Stimulated activated effector memory CD8-positive, alpha-beta T cell treated with anti-CD3 and anti-CD28 coated beads, Interleukin-12 subunit alpha, Interleukin-12 subunit beta, amount 100 ng/mL, for 72 hours (primary cell): ENCODE measurements at regions not wholly inside any gene's neighbourhood (a gene's known extent, or its start where the extent isn't known, plus 50 kb on each side); places are given as distances from the start of the nearest gene placed in this dataset.

Experiments
- ATAC-seq: fragments of 150-1000 bp; cut with Tn5 transposase; 2 replicates; pipeline ENCODE4 v1.10.0; 2021
- DNase-seq, 2 donors: peaks; one replicate each; pipeline ENCODE4 v3.0.0; 2021 to 2022; ENCODE audit warnings: low spot score in 2 of 2
- H3K27ac Mint-ChIP-seq: one replicate; pipeline ENCODE4 v1.8.0; 2022; ENCODE audit warnings: mild to moderate bottlenecking, mixed read lengths
- H3K36me3 Mint-ChIP-seq: one replicate; pipeline ENCODE4 v1.8.0; 2022; ENCODE audit warnings: mild to moderate bottlenecking, mixed read lengths
- H3K4me1 Mint-ChIP-seq: one replicate; pipeline ENCODE4 v1.8.0; 2022; ENCODE audit warnings: mixed read lengths
- H3K4me3 Mint-ChIP-seq: one replicate; pipeline ENCODE4 v1.8.0; 2022; ENCODE audit warnings: mild to moderate bottlenecking, mixed read lengths
- H3K9me3 Mint-ChIP-seq: one replicate; pipeline ENCODE4 v1.8.0; 2022; ENCODE audit warnings: mixed read lengths

DNA sequence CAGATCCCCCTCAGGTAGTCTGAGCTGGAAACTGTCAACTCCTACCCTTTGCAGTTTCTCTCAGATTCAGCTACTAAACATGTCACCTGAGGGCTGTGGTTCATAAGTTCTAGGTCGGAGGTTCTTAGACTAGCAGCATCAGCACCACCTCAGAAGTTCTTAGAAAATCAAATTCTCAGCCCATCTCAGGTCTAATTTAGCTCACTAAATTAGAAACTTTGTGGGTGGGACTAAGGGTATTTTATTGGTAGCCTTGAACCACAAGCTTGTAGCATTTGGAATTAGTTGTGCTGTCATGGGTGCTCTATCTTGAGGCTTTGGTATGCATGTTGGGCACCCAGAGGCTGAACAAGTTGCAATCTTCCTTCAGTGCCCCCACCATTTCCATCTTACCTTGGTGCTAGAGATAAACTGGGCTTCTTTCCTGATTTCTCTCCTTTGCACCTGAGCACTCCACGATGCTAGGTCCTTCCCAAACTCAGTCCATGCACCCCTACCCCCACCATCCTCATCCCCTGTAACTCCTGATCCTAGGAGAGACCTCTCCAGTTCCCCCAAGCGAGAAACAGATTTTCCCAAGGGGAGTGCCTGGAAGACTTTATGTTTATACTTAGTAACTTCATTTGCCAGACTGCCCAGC, 54.2 kb downstream of the S1PR1 start:
- peaks cover 12% of the 10 kb centered on the region for H3K36me3 Mint-ChIP-seq
- H3K4me1 Mint-ChIP-seq, result peaks cover 68% of the 10 kb centered on the region
- H3K27ac Mint-ChIP-seq, result peak overlapping the region; percentile 79
- peak overlapping the region; percentile 45 for H3K4me3 Mint-ChIP-seq
- no peaks in the 10 kb centered on the region for H3K9me3 Mint-ChIP-seq
- DNase-seq (no peak), ATAC-seq (peak; percentile 77)

DNA sequence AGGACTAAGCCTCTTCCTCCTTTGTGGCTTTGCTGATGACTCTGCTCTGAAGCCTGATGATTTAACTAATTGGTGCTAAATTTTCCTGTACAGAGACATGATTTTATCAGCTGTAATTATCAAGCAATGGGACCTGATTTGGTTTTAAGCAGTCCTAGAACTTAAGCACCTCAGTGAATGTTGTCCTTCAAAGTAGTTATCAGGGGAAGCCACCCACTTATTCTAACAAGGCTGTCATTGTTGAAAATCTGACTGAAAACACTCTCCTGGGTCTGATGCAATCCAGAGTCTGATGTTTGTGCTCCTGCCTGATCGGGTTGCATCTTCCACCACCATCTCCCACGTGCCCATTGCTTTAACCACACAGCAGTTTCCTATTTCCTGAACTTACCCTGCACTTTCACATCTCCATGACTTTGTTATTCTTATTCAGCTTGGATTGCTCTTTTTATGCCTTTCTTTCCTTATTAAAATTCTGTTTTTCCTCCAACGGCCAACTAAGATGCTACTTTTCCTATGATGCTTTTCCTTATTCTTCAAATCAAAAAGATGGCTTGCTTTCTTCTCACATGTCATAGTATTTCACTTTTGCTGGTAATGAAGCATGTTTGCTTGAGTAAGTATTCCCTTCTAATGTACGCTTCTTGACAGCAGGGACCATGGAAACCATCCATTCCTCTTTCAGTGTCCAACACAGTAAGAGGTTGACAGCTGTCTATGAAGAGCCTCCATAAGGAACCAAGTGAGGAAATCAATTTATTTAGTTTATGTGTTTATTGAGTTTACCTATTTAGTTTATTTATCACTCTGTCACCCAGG, 55.0 kb downstream of the S1PR1 start:
- peaks cover 65% of the 10 kb centered on the region for H3K4me1 Mint-ChIP-seq
- ATAC-seq (peak; percentile 44), DNase-seq (no peak)
- H3K36me3 Mint-ChIP-seq, result peaks cover 12% of the 10 kb centered on the region
- peak overlapping the region; percentile 79 for H3K27ac Mint-ChIP-seq
- H3K9me3 Mint-ChIP-seq, result no peaks in the 10 kb centered on the region
- H3K4me3 Mint-ChIP-seq, result peak overlapping the region; percentile 45

GRCh38 chr1:101293461-101294051, 56.7 kb downstream of the S1PR1 start:
- Mint-ChIP-seq H3K4me3 (no peak overlapping the region), H3K36me3 (peaks cover 12% of the 10 kb centered on the region), H3K4me1 (peaks cover 71% of the 10 kb centered on the region), H3K27ac (peak overlapping the region; percentile 86), H3K9me3 (no peaks in the 10 kb centered on the region)
- DNase-seq (peak; percentile 35 to 78), ATAC-seq (peak; percentile 83)

GRCh38 chr1:101295209-101295608, 58.4 kb downstream of the S1PR1 start:
- Mint-ChIP-seq H3K9me3 (no peaks in the 10 kb centered on the region), H3K4me3 (no peak overlapping the region), H3K36me3 (peaks cover 12% of the 10 kb centered on the region), H3K27ac (no peak overlapping the region), H3K4me1 (peaks cover 60% of the 10 kb centered on the region)
- DNase-seq (no peak), ATAC-seq (no peak)

DNA sequence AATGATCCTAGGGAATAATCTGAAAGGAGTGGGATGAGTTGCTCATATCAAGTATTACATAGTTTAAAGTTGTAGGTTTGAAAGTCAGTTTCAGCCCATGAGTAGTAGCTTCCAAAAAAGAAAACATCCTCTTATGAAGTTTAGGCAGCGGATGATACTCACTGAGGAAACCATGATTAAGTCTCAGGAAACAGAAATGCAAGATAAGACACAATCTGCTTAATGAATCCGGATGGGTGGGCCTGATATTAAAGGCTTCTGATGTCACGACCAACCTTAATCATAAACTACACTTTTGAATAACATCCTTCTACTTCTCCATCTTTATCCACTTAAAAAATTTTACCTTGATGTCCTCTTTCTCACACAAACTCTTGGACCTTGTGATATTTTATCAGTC, 61.8 kb downstream of the S1PR1 start:
- H3K27ac Mint-ChIP-seq, result no peak overlapping the region
- no peak for DNase-seq
- H3K4me3 Mint-ChIP-seq, result no peak overlapping the region
- peaks cover 36% of the 10 kb centered on the region for H3K4me1 Mint-ChIP-seq
- peaks cover 6% of the 10 kb centered on the region for H3K36me3 Mint-ChIP-seq
- no peaks in the 10 kb centered on the region for H3K9me3 Mint-ChIP-seq
- ATAC-seq, result no peak

- peaks cover 1% of the 10 kb centered on the region for H3K36me3 Mint-ChIP-seq
- peaks cover 32% of the 10 kb centered on the region for H3K4me1 Mint-ChIP-seq
- ATAC-seq, result no peak
- H3K4me3 Mint-ChIP-seq, result no peak overlapping the region
- no peaks in the 10 kb centered on the region for H3K9me3 Mint-ChIP-seq
- no peak for DNase-seq
- no peak overlapping the region for H3K27ac Mint-ChIP-seq
These were observed 62.3 kb downstream of the S1PR1 start for GRCh38 chr1:101299141-101299540.

GRCh38 chr1:101299710-101300109, 62.9 kb downstream of the S1PR1 start:
- H3K4me1 Mint-ChIP-seq, result peaks cover 31% of the 10 kb centered on the region

DNA sequence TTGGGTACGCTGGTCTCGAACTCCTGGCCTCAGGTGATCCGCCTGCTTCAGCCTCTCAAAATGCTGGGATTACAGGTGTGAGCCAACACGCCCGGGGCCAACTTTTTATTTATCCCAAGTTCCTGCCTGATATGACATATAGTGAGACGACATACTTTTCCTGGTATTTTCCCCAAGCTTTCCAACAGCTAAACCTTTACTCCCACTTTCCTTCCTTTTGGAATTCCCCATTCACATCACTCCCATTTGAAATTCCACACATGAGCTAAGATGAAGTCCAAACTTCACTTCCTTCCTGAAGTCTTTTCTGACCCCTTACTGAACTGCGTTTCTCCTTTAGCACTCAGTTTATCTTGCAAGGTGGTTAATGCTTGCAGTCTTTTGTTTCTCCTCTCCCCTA, 64.1 kb downstream of the S1PR1 start:
- ATAC-seq (no peak), DNase-seq (no peak)
- Mint-ChIP-seq H3K27ac (no peak overlapping the region), H3K4me1 (peaks cover 25% of the 10 kb centered on the region), H3K36me3 (no peaks in the 10 kb centered on the region), H3K4me3 (no peak overlapping the region), H3K9me3 (no peaks in the 10 kb centered on the region)

More at GRCh38 chr1:101299710-101300109, 62.9 kb downstream of the S1PR1 start:
- no peaks in the 10 kb centered on the region for H3K9me3 Mint-ChIP-seq
- no peak overlapping the region for H3K4me3 Mint-ChIP-seq
- H3K36me3 Mint-ChIP-seq, result no peaks in the 10 kb centered on the region
- ATAC-seq (no peak), DNase-seq (no peak)
- no peak overlapping the region for H3K27ac Mint-ChIP-seq

GRCh38 chr1:101301446-101302057, 64.7 kb downstream of the S1PR1 start:
- Mint-ChIP-seq H3K9me3 (no peaks in the 10 kb centered on the region), H3K36me3 (no peaks in the 10 kb centered on the region), H3K27ac (no peak overlapping the region), H3K4me3 (no peak overlapping the region), H3K4me1 (peaks cover 20% of the 10 kb centered on the region)
- no peak for DNase-seq
- ATAC-seq, result no peak

GRCh38 chr1:101302831-101303511, 66.2 kb downstream of the S1PR1 start:
- no peak overlapping the region for H3K4me3 Mint-ChIP-seq
- H3K4me1 Mint-ChIP-seq, result peaks cover 22% of the 10 kb centered on the region
- DNase-seq (no peak), ATAC-seq (no peak)
- no peak overlapping the region for H3K27ac Mint-ChIP-seq
- H3K9me3 Mint-ChIP-seq, result no peaks in the 10 kb centered on the region
- H3K36me3 Mint-ChIP-seq, result no peaks in the 10 kb centered on the region

DNA sequence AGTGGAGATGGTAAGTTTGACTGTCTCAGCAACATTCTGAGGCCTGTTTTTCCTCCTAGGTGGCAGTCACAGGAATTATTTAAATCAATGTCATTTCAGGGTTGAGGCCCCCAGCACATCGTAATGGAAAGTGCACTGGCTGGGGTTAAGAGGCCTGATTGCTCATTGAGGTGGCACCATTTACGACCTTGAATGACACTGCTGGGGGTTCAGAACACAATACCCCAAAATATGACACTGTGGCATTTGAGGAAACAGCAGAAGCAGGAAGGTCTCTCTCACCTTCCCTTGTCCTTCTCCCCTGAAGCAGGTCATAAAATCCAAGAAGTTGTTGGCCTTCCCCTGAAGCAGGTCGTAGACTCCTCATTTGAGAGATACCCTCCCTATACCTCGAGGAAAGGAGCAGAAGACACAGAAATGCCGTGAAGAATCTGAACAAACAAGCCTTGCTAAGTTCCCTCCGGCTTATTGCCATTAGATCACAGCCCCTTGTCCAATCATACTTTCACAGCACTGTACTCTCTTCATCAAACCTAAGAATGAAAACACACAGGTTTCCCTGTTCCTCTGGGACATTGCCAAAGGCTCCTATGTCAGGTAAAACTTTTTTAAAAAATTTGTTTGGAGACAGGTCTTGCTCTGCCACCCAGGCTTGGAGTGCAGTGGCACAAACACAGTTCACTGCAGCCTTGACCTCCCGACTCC, 71.3 kb downstream of the S1PR1 start:
- peak overlapping the region; percentile 81 for H3K4me3 Mint-ChIP-seq
- ATAC-seq, result no peak
- H3K4me1 Mint-ChIP-seq, result peaks cover 66% of the 10 kb centered on the region
- H3K27ac Mint-ChIP-seq, result peak overlapping the region; percentile 77
- H3K9me3 Mint-ChIP-seq, result no peaks in the 10 kb centered on the region
- no peak for DNase-seq
- H3K36me3 Mint-ChIP-seq, result no peaks in the 10 kb centered on the region

DNA sequence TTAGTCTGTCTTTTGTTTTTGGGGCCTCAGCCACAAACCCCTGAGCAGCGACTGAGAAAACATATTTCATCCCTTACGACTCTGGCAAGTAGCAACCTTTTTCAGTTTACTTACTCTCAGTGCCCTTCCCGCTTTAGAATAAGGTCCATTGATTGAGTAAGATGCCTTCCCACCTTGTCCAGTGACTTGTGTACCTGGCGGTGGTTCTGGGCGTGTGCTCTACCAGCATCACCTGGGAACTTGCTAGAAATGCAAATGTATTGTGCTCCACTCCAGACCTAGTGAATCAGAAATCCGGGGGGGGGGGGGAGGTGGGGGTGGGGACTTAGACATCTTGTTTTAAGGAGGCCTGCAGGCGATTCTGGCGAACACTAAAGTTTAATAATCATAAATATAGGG, 72.1 kb downstream of the S1PR1 start:
- Mint-ChIP-seq H3K4me3 (peak overlapping the region; percentile 81), H3K4me1 (peaks cover 72% of the 10 kb centered on the region), H3K36me3 (no peaks in the 10 kb centered on the region), H3K9me3 (no peaks in the 10 kb centered on the region), H3K27ac (peak overlapping the region; percentile 77)
- DNase-seq, result no peak
- ATAC-seq, result no peak

DNA sequence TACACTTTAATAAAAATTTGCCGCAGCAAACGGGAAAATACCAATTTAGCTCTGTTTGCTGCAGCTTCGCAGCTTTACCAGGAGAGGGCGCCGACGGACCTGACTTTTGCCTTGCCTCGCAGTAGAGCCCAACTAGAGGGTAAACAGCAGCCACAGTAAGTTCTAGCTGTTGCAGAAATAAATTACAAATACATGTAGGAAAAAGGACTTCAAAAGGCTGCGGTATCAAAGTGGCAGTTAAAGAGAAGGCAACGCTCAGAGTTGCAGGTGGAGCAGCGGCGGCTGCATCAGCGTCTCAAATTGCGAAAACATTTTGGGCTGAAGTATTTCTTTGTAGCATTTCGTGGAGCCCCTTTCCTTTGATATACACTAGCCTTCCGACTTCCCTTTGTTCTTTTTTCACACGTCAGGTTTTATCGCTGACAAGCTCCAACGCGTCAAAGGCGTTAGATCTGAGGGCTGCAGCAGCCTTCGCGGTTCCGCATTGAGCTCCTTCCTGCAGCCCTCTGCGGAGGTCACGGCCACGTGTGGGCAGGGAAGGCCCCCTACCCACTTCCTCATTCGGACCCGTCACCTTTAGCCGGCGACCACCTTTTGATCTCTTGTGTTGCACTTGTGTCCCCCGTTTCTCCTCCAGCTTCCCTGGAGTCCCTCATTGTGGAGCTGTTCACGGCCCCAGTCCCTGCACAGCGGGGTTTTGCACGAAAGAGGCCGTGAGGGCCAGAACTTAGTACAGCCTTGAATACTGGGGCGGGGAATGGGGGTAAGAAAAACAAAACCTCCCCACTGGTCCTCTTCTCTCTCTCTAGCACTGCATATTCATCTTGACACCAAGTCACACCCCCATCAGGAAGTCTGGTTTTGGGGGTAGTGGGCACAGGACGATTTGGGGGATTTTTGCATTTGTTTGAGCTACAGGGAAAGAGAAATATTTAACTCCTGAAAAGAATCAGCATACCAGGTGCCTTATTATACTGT, 72.8 kb downstream of the S1PR1 start:
- Mint-ChIP-seq H3K4me3 (peak overlapping the region; percentile 81), H3K4me1 (peaks cover 79% of the 10 kb centered on the region), H3K27ac (peak overlapping the region; percentile 77), H3K9me3 (no peaks in the 10 kb centered on the region), H3K36me3 (no peaks in the 10 kb centered on the region)
- ATAC-seq (peak; percentile 63), DNase-seq (peak; percentile 55 to 79)

GRCh38 chr1:101310506-101310905, 73.7 kb downstream of the S1PR1 start:
- H3K4me3 Mint-ChIP-seq, result peak overlapping the region; percentile 81
- no peaks in the 10 kb centered on the region for H3K36me3 Mint-ChIP-seq
- ATAC-seq (no peak), DNase-seq (no peak)
- H3K9me3 Mint-ChIP-seq, result no peaks in the 10 kb centered on the region
- peaks cover 82% of the 10 kb centered on the region for H3K4me1 Mint-ChIP-seq
- H3K27ac Mint-ChIP-seq, result no peak overlapping the region
